ENCODE measurements at regions not wholly inside any gene's neighbourhood (a gene's known extent, or its start where the extent isn't known, plus 50 kb on each side); places are given as distances from the start of the nearest gene placed in this dataset.

DNA sequence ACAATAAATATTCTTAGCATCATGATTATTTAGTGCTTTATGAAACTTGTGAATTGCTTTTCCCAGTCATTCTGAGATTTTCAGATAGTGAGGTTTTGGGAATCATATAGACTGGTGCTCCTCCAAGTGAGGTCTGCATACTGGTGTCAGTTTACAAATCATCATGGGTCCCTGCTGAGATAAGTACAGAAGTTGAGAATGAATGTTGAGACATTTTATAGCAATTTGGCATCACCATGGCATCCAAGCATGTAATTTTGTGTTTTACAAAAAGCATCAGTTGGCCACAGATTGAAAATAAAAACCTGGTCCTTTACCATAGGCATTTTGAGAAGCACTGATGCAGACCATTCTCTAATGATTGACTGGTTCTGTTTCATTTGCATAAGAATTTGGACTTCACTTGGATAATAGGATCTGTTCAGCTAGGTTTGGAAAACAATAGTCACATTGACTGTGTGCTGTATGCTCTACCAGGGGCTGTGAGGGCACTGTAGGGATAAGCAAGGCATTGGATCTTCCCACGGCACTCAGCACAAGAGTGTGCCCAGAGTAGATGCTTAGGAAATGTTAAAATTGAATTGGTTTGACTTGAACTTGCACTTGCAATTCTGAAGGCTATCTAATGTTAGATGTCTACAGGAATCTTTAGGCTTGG lies 79.0 kb upstream of the JUN start:
- no peak for DNase-seq (ENCODE audit: low read depth)

DNA sequence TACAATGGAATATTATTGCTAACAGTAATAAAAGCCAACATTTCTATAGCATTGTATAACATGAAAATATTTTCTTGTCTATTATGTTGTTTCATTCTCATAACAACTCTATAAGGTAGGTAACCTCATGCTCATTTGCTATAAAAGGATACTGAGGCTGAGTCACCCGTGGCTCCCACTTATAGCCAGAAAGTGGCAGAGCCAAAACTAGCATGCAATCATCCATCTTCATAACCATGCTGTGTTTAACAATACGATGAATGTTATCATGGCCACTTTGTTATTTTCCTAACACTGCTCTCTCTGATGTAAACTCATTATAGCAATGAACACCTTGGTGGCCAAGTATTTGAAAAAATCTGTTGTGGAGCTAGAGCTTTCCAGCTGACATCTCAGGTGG lies 80.8 kb upstream of the JUN start:
- DNase-seq (ENCODE audit: low read depth) = no peak

DNA sequence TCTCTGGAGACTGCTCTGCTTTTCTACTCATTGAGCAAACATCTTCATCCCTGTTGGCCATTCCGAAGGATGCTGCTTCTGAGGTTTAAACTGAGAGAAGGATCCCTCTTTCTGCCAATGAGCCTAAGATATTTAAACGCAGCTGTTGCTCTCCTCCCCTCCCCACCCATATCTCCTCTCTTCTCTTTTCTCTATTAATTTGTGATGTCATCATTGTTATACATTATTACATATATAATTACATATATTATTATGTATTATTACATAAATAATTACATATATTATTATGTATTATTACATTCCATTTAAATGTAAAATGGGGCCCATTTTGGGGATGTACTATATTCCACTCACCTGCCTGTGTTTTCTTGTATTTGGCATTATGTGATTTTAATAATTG lies 82.7 kb upstream of the JUN start:
- DNase-seq (ENCODE audit: low read depth) = no peak

DNA sequence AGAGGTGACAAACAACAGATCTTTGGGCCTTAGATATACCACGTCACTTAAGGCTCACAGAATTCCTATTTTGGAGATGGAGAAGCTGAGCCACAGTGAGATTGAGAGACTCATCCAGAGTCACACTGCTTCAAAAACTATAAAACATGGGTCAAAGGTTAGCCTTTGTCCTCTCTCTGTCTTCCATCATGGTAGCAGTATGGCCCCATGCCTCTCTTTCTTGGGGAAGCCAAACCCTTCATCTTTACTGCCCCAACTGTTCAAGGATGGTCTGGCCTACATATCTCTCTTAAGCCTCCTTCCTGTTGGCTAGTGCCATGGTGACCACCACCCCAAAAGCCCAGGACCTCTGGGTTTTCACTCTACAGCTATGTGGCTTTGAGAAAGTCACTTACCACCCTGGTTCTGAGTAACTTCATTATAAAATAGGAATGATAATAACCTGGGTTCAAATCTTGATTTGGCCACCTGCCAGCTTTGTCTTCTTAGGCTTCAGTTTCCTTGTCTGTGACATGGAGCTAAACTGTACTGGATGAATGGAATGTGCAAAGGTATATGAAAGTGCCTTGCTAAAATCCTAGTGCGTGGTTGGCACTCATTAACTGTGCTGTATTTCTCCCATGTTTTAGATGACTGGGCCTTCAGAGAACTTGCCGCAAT lies 85.9 kb upstream of the JUN start:
- DNase-seq (ENCODE audit: low read depth) = no peak

DNA sequence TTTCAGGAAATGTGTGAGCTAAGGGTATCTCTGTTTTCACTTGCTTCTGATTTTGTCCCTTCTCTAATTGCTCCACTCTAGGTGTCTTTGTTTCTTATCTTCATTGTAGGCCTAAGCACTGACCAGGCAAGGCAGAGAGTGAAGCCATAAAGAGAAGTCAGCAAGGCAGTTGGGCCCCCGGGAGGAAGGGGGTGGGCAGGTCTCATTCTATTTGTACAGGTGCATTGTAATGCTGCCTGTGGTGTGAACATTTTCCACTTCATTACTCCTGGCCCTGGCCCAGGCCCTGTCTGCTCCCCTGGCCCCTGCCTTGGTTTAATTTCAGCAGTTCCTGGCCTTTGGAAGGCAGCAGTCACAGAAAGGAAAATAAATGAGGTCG lies 86.4 kb upstream of the JUN start:
- DNase-seq (ENCODE audit: low read depth) = no peak

DNA sequence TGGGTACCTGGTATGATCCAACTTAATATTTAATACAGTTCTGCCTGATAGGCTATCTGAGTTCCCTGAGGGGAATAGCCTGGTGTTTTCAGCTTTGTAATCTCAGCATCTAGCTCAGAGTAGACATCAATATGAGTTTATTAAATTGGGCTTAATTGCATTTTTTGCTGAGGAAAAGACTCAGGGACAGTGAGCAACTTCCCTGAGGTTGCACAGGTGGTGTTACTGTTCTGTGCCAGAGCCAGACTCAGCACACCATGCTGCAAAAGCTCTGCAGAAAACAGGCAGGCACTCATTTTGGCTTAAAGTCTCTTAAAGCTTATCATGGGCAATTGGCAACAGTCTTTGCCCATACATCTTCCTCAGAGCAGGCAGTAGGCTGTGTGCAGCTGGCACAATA lies 90.5 kb upstream of the JUN start:
- DNase-seq (ENCODE audit: low read depth) = no peak

DNA sequence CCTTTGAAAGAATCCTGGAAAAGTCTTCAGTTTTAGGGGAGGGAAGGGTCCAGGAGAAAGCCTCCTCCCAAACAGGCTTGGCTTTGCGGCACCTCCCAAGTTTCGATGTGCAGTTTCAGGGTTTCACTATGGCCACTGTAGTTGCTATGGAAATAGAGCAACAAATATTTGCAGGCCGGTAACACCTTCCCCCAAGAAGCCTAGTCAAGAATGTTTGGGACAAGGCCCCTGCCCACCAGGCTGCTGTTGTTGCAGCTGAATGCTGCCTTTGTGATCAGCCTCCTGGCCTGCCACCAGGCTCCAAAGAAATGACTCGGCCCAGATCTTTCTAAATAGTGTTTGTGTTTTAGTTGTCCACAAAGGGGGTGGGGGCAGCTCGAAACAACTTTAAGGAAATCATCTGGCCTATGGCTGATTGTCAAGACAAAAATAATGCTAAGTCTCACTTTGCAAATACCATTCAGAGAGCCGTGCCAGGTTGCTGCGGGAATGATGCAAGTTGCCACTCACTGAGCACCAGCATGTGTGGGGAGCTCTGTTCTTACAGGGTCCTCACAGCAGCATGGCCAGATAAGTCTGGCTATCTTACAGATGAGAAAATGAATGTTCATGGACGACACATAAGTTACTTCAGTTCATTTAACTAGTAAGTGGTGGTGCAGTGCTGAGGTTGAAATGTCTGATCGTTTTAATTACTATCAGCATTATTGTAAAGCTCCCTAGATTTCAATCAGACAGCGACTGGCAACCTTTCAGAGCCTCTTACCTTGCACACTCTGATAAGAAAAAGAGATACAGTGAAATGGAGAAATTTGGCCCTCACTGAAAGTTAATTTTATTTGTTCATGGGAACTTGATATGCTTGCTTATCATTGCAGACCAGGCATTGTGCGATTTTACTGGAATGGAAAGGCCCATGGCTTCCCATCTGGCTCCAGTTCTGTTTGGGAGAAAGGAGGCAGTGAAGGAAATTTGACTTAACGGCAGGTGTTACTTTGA lies 91.2 kb upstream of the JUN start:
- DNase-seq (ENCODE audit: low read depth) = peak; percentile 33

DNA sequence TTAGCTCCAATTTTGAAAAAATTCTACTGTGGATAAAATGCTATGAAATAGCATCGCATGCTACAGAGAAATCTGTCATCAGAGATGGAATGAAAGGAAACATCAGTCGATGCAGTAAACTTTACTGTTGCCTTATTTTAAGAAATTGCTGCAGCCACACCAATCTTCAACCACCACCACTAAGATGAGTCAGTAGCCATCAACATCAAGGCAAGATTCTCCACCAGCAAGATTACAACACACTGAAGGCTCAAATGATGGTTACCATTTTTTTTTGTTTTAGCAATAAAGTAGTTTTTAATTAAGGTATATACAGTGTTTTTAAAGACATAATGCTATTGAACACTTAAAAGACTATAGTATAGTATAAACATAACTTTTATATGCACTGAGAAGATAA lies 95.6 kb upstream of the JUN start:
- peak; percentile 54 for DNase-seq (ENCODE audit: low read depth)

DNA sequence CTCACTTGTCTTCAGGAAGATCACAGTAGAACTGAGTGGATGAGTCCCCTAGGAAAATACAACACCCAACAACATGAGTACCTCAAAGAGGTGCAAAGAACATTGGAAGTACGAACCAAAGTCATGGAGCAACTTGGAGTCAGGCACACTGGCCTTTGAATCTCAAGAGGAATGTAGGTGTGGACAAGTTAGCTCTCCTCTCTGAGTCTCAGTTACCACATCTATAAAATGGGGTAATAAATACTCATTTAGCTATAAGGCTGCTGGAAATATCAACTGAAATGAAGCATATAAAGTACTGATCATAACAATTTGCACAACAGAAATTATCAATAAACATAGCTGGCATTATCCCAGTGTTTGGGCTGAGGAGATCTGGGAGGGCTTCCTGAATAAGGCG lies 96.7 kb upstream of the JUN start:
- DNase-seq (ENCODE audit: low read depth) = no peak

DNA sequence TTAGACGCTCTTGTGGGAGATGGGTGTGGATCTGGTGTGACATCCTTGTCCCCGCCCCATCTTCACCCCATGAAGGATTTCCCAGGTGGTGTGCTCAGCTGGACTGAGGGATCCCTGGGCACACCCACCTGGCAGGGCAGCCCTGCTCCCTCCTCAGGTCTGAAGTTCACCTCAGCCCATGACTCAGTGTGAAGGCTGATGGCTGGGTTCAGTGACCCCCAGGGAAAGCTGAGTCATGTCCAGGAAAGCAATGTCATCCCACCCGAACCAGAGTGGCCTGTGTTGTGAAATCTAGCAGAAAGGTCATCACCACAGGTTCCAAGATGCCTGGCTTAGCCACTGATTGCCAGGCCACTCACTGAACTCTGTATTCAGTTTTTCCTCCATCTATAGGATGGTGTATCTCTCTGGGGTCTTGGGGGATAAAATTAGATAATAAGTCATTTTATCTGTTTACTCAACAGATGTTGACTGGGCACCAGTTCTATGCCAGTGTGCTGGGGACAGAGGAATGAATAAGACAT lies 97.7 kb upstream of the JUN start:
- peak; percentile 76 for DNase-seq (ENCODE audit: low read depth)

DNA sequence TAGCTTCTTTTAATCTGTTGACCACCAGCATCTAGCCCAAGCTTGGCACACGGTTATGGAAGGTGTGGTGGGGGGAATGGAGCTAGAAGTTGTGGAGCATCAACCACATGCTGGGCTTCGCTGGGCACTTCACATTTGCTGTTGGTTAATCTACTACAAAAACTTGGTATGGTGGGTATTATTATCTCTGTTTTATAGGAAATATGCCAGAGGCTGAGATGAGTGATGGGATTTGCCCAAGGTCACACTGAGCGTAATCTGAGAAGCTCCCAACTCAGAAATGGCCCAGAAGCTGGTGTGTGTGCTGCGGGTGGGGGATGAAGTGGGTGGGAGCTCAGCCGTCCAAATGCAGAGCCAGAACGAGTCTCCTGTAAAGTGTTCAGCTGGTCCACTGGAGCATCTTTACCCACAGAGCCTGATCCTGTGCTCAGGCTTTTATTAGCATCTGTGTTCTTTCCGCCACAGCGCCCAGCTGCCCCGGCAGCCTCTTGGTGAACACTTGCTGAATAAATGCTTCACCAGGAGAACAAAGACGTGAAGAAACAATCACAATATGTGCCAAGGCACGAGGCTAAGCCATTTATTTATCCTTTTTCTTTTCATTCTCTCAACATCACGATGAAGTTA lies 98.6 kb upstream of the JUN start:
- DNase-seq (ENCODE audit: low read depth) = no peak

DNA sequence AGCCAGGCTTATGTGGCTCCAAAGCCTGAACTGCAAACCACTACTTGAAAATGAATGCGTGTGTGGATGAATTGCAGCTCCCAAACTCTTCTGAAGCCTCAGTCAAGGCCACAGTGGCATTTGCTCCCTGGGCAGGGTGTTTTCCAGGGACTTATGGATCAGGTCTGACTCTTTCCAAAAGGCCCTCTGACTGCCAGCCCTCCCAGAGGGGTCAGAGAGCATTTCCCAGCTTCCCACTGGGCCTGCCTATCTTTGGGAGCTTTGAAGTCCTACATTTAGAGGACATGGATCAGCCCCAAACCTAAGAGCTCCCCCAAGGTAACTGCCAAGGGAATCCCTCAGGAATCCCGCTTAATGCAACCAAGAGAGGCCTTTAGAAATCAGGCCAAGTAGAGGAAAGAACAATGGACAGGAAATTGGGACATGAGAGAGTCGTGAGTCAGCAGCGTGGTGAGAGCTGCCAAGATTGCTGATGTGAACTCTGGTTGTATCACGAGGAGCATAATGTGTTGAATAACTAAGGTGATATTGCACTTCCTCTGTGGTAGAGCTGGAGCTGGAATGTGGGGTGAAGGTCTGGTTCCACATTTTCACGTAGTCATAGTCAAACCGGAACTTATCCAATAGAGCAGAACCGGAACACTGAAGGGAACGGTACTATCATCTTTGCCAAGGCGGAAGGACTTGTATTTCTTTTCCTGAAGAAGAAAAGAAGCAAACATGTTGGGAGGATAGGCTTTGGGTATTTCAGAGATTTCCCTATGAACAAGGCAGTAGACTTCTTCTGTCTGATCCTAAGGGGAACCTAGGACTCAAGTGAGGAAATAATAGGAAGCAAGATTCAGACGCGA lies 99.4 kb upstream of the JUN start:
- peak; percentile 95 for DNase-seq (ENCODE audit: low read depth)

DNA sequence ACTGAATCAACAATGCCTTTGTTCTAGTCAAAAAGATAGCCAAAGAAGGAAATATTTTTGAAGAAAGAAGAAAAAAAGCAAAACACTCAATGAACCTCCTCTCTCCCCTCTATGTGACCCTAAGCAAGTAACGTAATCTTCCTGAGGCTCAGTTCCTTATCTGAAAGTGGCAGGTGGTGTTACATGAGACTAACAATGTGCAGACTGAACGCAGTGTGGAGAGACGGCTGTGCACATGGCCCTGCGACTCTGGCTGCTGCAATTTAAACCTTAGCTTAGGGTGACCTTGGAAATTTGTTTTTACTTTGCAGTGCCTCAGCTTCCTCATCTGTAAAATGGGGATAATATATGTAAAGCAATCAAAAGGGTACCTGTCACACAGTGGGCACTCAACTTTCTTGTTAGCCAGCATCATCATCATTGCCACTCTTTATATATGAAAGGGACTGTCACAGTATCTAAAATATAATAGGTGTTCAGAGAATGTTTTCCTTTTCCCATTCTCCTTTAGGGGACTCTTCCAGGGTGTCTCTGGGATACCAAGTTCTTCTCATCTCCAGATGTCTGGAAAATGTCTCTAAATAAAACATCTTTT lies 100.1 kb upstream of the JUN start:
- no peak for DNase-seq (ENCODE audit: low read depth)

DNA sequence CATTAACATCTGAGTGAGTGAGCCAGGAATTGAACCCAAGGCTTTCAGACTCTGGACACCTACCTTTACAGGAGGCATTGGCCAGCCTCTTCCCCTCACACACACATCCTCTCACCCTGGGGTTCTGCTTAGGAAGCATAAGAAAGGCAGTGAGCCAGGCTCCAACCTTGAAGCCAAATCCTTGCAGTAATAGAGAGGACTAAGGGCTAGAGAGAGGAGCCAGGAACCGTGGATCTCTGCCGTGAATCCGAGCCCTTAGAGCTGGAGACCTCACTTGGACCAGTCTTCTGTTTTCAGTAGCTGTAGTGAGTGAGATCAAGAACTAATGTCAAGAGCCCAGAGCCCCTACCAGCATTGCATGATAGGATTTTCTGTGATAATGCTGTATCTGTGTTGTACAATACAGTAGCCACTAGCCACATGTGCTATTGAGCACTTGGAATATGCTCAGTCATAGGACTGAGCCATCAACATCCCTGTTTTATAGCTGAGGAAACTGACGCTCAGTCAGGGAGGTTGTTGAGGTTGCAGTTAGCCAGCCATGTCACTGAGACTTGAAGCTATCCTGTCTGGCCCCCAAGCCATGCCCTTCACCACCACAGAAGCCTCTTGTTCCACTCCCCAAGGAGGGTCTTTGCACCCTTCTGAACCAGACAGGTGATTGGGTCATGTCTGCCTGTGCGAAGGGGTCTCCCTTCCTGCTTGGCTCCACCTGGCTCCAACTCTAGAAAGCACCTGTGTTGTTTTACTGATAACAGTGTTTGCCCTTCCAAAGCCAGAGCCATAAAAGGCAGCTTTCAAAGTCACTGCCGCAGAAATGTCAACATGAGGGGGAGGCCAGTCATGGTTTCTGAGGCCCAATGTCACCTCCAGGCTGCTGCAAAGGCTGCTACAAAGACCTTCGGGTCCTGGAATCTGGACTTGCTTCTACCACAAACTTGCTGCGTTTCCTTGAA lies 101.1 kb upstream of the JUN start:
- DNase-seq (ENCODE audit: low read depth) = no peak

DNA sequence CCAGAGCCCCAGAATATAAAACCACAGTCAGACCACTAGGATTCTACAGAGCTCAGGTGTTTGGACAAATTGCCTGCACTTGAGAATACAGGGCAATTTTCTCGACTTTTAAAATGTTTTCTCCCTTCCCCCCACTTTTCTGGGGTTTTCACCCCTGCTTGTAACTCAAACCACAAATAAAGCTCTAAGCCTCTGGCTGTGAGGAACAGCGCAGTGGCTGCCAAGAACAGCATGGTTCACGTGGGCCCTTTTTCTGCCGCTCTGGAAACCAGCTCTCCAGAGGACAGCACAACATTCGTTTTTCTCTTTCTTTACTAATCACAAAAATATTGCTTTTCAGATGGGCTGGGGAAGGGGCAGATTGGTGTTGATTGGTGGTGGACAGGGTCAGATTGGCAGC lies 102.2 kb upstream of the JUN start:
- peak; percentile 72 for DNase-seq (ENCODE audit: low read depth)

DNA sequence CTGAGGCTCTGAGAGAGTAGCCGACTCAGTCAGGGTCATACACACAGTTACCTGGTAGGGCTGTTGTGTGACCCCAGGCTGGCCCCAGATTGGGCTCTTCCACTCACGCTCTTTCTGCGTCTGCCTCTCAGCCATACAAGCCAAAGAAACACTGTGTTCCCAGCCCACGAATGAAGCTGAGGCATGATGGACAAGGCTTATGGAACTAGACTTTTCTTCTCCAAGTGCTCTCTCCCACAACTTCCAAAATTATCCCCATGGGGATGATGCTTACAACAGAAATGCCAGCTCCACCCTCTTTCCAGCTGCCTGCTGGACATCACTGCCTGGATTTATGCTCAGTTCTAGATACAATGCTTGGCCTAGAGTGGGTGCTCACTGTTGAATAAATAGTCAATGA lies 102.8 kb upstream of the JUN start:
- DNase-seq (ENCODE audit: low read depth) = peak; percentile 78

DNA sequence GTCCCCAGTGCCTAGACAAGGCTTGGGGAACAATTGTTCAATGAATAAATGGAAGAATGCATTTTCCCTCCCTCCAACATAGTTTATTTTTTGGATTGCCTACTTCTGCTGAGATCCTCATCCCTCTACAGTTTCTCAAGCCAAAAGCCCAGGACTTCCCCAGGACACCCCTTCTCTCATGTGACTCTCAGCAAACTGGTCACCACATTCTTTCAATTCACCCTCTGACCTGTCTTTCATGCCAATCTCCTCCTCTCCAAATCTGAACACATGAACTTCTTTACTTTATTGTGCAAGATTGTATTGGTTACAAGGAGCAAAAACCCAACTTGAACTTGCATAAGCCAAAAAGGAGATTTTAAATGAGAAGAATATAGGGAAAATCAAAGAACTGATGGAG lies 103.2 kb upstream of the JUN start:
- peak; percentile 37 for DNase-seq (ENCODE audit: low read depth)

DNA sequence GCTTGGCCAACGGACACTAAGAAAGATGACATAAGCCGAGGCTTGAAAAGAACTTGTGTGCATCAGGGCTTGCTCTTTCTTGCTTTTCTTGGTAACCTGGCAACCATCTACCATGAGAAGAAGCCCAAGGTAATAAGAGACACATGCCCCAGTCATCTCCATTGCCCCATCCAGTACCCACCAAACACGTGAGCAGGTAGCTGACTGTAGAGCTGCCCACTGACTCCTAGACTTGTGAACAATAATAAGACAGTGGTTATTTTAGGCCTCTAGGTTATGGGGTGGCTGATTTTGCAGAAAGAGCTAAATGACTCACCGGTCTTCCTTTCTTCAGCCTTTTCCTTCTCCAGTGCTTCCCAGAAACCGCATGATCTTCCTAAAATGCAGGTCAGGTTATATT lies 105.0 kb upstream of the JUN start:
- DNase-seq (ENCODE audit: low read depth) = no peak

DNA sequence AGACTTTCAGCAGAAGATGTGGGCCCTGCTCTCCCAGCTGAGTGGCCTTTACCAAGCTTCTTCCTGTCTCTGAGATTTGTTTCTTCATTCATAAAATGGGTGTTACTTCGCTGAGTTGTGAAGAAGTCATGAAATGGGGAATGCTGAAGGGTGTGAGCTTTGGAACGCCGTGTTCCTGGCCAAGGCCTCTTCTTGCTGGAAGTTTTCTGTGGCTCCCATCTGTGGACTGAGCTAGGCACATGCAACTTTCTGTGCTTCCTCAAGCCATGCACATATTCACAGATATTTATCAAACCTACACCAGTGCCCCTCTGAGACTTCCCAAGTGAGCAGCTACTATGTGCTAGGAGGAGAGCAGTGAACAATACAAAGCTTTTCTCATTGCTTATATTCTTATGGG lies 106.3 kb upstream of the JUN start:
- DNase-seq (ENCODE audit: low read depth) = no peak

DNA sequence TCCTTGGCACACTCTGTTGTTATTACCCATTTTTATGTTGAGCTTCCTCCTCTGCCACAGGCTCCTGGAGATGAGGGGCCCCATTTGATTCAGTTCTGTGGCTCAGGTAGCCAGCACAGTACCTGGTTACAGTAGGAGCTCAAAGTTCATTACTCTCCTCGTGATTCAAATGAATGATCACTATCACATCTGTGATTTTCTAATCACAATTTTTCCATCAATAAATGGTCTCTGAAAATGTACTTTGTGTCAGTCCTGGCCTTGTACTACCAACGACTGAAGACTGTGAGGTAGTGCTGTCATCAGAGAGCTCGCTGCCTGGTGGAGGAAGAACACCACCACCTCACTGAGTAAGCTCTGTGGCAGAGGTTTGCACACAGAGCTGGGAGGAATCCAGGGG lies 106.8 kb upstream of the JUN start:
- no peak for DNase-seq (ENCODE audit: low read depth)
